NT2/D1 (cell line): ENCODE measurements at regions not wholly inside any gene's neighbourhood (a gene's known extent, or its start where the extent isn't known, plus 50 kb on each side); places are given as distances from the start of the nearest gene placed in this dataset.

Source experiments
- SUZ12 ChIP-seq: IDR thresholded peaks from 2 replicates; pipeline ENCODE4 v1.6.1; 2011; ENCODE audit not compliant: insufficient read length, insufficient read depth; ENCODE audit errors: extremely low read depth
- YY1 ChIP-seq: IDR thresholded peaks from 2 replicates; pipeline ENCODE4 v1.6.1; 2011; ENCODE audit not compliant: insufficient read length, insufficient read depth
- ZNF274 ChIP-seq: IDR thresholded peaks from 2 replicates; pipeline ENCODE4 v1.6.1; 2011; ENCODE audit warnings: mild to moderate bottlenecking, low read depth, low read length

GRCh38 chr2:210798180-210798579, 241.8 kb downstream of the CPS1 start:
- no peak for TF ChIP-seq ZNF274
- no peak for TF ChIP-seq YY1
- no peak for TF ChIP-seq SUZ12
